Suprapubic skin (tissue), 4 donors: ENCODE measurements at regions not wholly inside any gene's neighbourhood (a gene's known extent, or its start where the extent isn't known, plus 50 kb on each side); places are given as distances from the start of the nearest gene placed in this dataset.

Source experiments
- CTCF ChIP-seq, 2 donors: fragments of 200-600 bp in 1 of 2; fragments of 450-650 bp in 1 of 2; sonication (generic) in 1 of 2; IDR thresholded peaks; one replicate each; pipeline ENCODE4 v1.5.1; 2016 to 2019; ENCODE audit warnings: antibody characterized with exemption in 2 of 2, mild to moderate bottlenecking in 1 of 2, moderate library complexity in 1 of 2
- POLR2A ChIP-seq, 2 donors: fragments of 450-650 bp; IDR thresholded peaks; one replicate each; pipeline ENCODE4 v1.6.1; 2017; ENCODE audit warnings: antibody characterized with exemption in 2 of 2, mild to moderate bottlenecking in 2 of 2, moderate library complexity in 2 of 2
- POLR2AphosphoS5 ChIP-seq, 3 donors: sonication (generic); formaldehyde crosslinking; IDR thresholded peaks; one replicate each; pipeline ENCODE4 v1.6.1; 2017; ENCODE audit warnings: antibody characterized with exemption in 3 of 3

DNA sequence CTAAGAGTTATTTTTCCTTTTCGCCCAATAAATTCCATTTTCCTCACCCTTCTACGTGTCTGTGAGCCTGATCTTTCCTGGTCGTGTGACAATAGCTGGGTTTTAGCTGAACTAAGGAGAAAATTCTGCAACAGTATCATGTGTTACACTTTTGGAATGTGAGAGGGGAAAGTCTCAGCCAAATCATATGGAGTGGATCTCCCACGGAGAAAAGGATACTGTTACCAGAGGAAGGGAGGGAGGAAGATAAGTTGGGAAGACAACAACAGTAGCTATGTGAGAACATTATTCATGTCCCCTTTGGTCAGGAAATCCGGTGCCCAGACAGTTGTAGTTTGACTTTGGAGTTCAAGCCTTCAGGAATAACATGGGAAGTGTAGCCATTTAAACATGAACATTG lies 584.0 kb upstream of the RAG2 start:
- TF ChIP-seq CTCF (IDR thresholded peaks at IDR 0.05) = no peak
- TF ChIP-seq POLR2A (IDR thresholded peaks at IDR 0.05) = no peak
- TF ChIP-seq POLR2AphosphoS5 (IDR thresholded peaks at IDR 0.05) = no peak
